Fibroblast of the aortic adventitia (primary cell): ENCODE measurements at regions not wholly inside any gene's neighbourhood (a gene's known extent, or its start where the extent isn't known, plus 50 kb on each side); places are given as distances from the start of the nearest gene placed in this dataset.

Experiments used
- DNase-seq: peaks from one replicate; pipeline ENCODE4 v3.0.0-alpha.2; 2010; ENCODE audit warnings: low read depth
- H3K4me3 ChIP-seq: 2 replicates; pipeline ENCODE4 v1.5.1; 2011; ENCODE audit warnings: low read depth, mild to moderate bottlenecking, control low read depth, low read length, moderate library complexity
- CTCF ChIP-seq: IDR thresholded peaks from 2 replicates; pipeline ENCODE4 v1.5.1; 2011; ENCODE audit warnings: mild to moderate bottlenecking, low read length, control low read depth, inconsistent platforms; ENCODE audit not compliant: insufficient read depth

GRCh38 chr14:39998854-39999253 is 566.6 kb upstream of the FBXO33 start:
- no peak overlapping the region for H3K4me3 ChIP-seq
- TF ChIP-seq CTCF: no peak
- no peak for DNase-seq

GRCh38 chr14:39998114-39998513 is 565.9 kb upstream of the FBXO33 start:
- TF ChIP-seq CTCF: no peak
- no peak overlapping the region for H3K4me3 ChIP-seq
- DNase-seq: no peak

- H3K4me3 ChIP-seq: no peak overlapping the region
- no peak for TF ChIP-seq CTCF
- no peak for DNase-seq
Measured at GRCh38 chr14:39991041-39991440, 558.8 kb upstream of the FBXO33 start.

- H3K4me3 ChIP-seq: no peak overlapping the region
- TF ChIP-seq CTCF: no peak
- DNase-seq: peak; percentile 2
Measured at GRCh38 chr14:39988939-39989338, 556.7 kb upstream of the FBXO33 start.

- H3K4me3 ChIP-seq: no peak overlapping the region
- no peak for DNase-seq
- TF ChIP-seq CTCF: no peak
Measured at GRCh38 chr14:39984323-39984722, 552.1 kb upstream of the FBXO33 start.

GRCh38 chr14:39977198-39977597 is 545.0 kb upstream of the FBXO33 start:
- TF ChIP-seq CTCF: no peak
- H3K4me3 ChIP-seq: no peak overlapping the region
- no peak for DNase-seq

- TF ChIP-seq CTCF: no peak
- DNase-seq: no peak
- H3K4me3 ChIP-seq: no peak overlapping the region
Measured at GRCh38 chr14:39974036-39974435, 541.8 kb upstream of the FBXO33 start.
